Central memory CD8-positive, alpha-beta T cell (primary cell): ENCODE measurements at regions not wholly inside any gene's neighbourhood (a gene's known extent, or its start where the extent isn't known, plus 50 kb on each side); places are given as distances from the start of the nearest gene placed in this dataset.

ENCODE experiments used
- ATAC-seq: fragments of 150-1000 bp; cut with Tn5 transposase; replicated peaks from 2 replicates; pipeline ENCODE4 v1.10.0; 2022; ENCODE audit warnings: mild to moderate bottlenecking, moderate FRiP score, moderate number of reproducible peaks; ENCODE audit not compliant: poor library complexity, severe bottlenecking; ENCODE audit errors: extremely low read depth
- DNase-seq, 2 donors: peaks; one replicate each; pipeline ENCODE4 v3.0.0; 2021; ENCODE audit warnings: low spot score in 2 of 2
- H3K27ac Mint-ChIP-seq: one replicate; pipeline ENCODE4 v1.8.0; 2022; ENCODE audit warnings: low read depth, mild to moderate bottlenecking, moderate library complexity, mixed read lengths
- H3K27me3 Mint-ChIP-seq: one replicate; pipeline ENCODE4 v1.8.0; 2022; ENCODE audit warnings: mixed read lengths
- H3K36me3 Mint-ChIP-seq: one replicate; pipeline ENCODE4 v1.8.0; 2022; ENCODE audit warnings: mild to moderate bottlenecking, moderate library complexity, mixed read lengths; ENCODE audit not compliant: insufficient read depth
- H3K4me1 Mint-ChIP-seq: one replicate; pipeline ENCODE4 v1.8.0; 2022; ENCODE audit warnings: mixed read lengths
- H3K4me3 Mint-ChIP-seq: one replicate; pipeline ENCODE4 v1.8.0; 2022; ENCODE audit warnings: mild to moderate bottlenecking, moderate library complexity, mixed read lengths
- H3K9me3 Mint-ChIP-seq: one replicate; pipeline ENCODE4 v1.8.0; 2022; ENCODE audit warnings: mixed read lengths

GRCh38 chr11:122036018-122036417 is 80.0 kb downstream of the BLID start:
- Mint-ChIP-seq H3K9me3 (no peaks in the 10 kb centered on the region), H3K36me3 (no peaks in the 10 kb centered on the region), H3K4me3 (no peak overlapping the region), H3K27ac (no peak overlapping the region), H3K4me1 (no peaks in the 10 kb centered on the region), H3K27me3 (peaks cover 10% of the 10 kb centered on the region)
- DNase-seq (no peak), ATAC-seq (no peak)

DNA sequence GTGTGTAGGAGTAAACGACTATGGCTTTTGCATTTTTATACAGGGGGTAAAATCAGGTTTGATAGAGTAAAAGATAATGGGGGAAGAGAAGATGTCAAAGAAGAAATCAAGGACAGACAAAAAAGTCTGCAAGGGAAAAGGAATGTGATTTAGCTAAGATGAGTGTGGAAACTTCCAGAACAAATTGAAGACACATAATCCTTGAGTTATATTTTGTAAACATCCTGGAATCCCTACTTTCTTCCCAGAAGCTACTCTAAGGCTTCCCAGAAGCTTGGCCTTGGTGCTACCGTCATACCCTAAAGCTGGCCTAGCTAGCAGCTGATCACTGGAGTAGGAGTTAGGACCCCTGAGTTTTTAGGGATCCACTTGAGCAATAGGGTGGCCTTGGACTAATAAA is 82.4 kb downstream of the BLID start:
- H3K4me1 Mint-ChIP-seq: no peaks in the 10 kb centered on the region
- H3K4me3 Mint-ChIP-seq: no peak overlapping the region
- H3K9me3 Mint-ChIP-seq: no peaks in the 10 kb centered on the region
- H3K27me3 Mint-ChIP-seq: peaks cover 10% of the 10 kb centered on the region
- DNase-seq: no peak
- H3K27ac Mint-ChIP-seq: no peak overlapping the region
- no peak for ATAC-seq
- H3K36me3 Mint-ChIP-seq: no peaks in the 10 kb centered on the region

- H3K27ac Mint-ChIP-seq: no peak overlapping the region
- no peak for ATAC-seq
- H3K27me3 Mint-ChIP-seq: peaks cover 7% of the 10 kb centered on the region
Measured at GRCh38 chr11:122033193-122033592, 82.8 kb downstream of the BLID start.

GRCh38 chr11:122032317-122032716 is 83.7 kb downstream of the BLID start:
- no peaks in the 10 kb centered on the region for H3K27me3 Mint-ChIP-seq
- H3K4me1 Mint-ChIP-seq: no peaks in the 10 kb centered on the region
- DNase-seq (no peak), ATAC-seq (no peak)
- H3K4me3 Mint-ChIP-seq: no peak overlapping the region
- H3K9me3 Mint-ChIP-seq: no peaks in the 10 kb centered on the region
- H3K27ac Mint-ChIP-seq: no peak overlapping the region
- H3K36me3 Mint-ChIP-seq: no peaks in the 10 kb centered on the region

More at GRCh38 chr11:122033193-122033592, 82.8 kb downstream of the BLID start:
- Mint-ChIP-seq H3K4me1 (no peaks in the 10 kb centered on the region), H3K9me3 (no peaks in the 10 kb centered on the region), H3K36me3 (no peaks in the 10 kb centered on the region), H3K4me3 (no peak overlapping the region)
- no peak for DNase-seq

DNA sequence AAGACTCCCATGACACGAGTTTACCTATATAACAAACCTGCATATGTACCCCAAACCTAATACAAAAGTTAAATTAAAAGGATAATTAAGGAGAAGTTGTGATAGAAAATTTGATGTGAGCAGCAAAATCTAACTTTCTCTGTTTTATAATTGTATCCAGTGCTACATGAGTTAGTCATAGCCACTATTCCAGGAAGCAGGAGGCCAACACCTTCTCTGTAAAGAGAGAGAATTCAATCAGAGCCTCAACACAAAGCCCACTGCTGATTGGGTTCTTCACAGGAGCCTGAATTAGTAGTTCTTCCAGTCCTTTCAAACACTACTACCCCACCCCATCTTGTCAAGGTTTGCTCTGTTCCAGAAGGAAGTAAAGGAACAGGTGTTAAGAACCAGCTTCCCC is 84.2 kb downstream of the BLID start:
- Mint-ChIP-seq H3K27ac (no peak overlapping the region), H3K9me3 (no peaks in the 10 kb centered on the region)

DNA sequence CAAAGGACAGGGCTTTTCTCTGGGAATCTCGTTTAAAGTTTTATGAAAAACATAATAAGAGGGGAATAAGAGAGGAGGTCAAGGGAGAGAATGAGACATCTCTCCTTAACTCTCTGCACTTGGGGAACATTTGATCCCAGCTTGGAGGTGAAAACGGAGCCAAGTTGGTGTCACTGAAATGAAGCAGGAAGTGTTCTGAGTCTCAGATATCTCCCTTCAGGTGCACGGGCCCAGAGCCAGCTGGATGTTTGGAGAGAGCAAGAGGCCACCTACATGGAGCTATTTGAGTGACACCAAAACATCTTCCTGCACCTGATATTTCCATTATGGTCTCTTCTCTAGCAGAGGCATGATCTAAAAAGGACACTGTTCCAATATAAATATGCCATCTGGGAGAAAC is 85.7 kb downstream of the BLID start:
- H3K4me3 Mint-ChIP-seq: no peak overlapping the region
- no peak overlapping the region for H3K27ac Mint-ChIP-seq
- peaks cover 7% of the 10 kb centered on the region for H3K27me3 Mint-ChIP-seq
- H3K4me1 Mint-ChIP-seq: no peaks in the 10 kb centered on the region
- DNase-seq (no peak), ATAC-seq (no peak)
- H3K9me3 Mint-ChIP-seq: no peaks in the 10 kb centered on the region
- no peaks in the 10 kb centered on the region for H3K36me3 Mint-ChIP-seq

More for the DNA sequence above, 84.2 kb downstream of the BLID start:
- Mint-ChIP-seq H3K4me1 (no peaks in the 10 kb centered on the region), H3K27me3 (no peaks in the 10 kb centered on the region), H3K36me3 (no peaks in the 10 kb centered on the region), H3K4me3 (no peak overlapping the region)
- DNase-seq (no peak), ATAC-seq (no peak)

- no peaks in the 10 kb centered on the region for H3K9me3 Mint-ChIP-seq
- peaks cover 7% of the 10 kb centered on the region for H3K27me3 Mint-ChIP-seq
- DNase-seq (no peak), ATAC-seq (no peak)
- H3K36me3 Mint-ChIP-seq: no peaks in the 10 kb centered on the region
- H3K27ac Mint-ChIP-seq: no peak overlapping the region
- no peak overlapping the region for H3K4me3 Mint-ChIP-seq
- H3K4me1 Mint-ChIP-seq: no peaks in the 10 kb centered on the region
Measured at GRCh38 chr11:122028545-122028944, 87.5 kb downstream of the BLID start.

- Mint-ChIP-seq H3K4me3 (no peak overlapping the region), H3K4me1 (no peaks in the 10 kb centered on the region), H3K27me3 (peaks cover 7% of the 10 kb centered on the region), H3K36me3 (no peaks in the 10 kb centered on the region), H3K27ac (no peak overlapping the region), H3K9me3 (no peaks in the 10 kb centered on the region)
- ATAC-seq (no peak), DNase-seq (no peak)
Measured at GRCh38 chr11:122028036-122028435, 88.0 kb downstream of the BLID start.

DNA sequence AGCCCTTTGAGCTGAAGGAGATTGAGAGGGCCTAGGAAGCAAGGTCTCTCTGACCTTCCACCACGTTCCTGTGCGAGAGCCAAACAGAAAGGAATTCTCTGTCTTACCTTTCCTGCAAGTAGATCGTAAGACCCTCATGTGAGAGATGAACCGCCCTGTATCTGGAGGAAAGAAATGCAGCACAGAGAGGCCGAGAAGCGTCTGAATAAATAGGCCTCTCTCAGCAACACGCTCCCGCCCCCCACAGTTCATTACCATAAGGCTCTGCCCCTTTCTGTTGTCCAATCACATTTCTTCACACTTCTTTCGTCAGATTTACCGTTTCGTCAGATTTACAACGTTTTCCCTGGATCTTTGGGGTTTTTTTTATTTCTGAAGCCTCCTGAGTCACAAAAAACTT is 90.3 kb downstream of the BLID start:
- Mint-ChIP-seq H3K27me3 (peaks cover 7% of the 10 kb centered on the region), H3K4me1 (no peaks in the 10 kb centered on the region), H3K4me3 (no peak overlapping the region), H3K36me3 (no peaks in the 10 kb centered on the region), H3K9me3 (no peaks in the 10 kb centered on the region), H3K27ac (no peak overlapping the region)
- ATAC-seq: no peak
- DNase-seq: no peak

DNA sequence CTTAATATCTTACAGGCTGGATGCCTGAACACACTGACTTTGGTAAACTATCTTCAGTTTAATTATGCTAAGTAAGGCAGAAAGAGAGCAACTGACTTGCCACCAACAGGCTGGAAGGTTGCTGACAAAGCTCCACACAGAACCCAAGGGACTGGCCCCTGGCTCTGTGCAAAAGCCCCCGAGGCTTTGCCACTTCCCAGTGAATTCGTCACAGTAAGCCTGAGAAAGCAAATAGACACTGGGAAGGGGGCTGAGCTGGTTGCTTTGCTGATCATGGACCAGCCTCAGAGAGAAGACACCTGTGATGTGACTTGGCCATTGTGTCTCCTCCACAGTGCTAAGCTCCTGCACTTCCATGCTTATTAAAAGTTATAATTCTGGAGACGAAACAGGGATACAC is 91.7 kb downstream of the BLID start:
- Mint-ChIP-seq H3K36me3 (no peaks in the 10 kb centered on the region), H3K27me3 (peaks cover 7% of the 10 kb centered on the region), H3K4me1 (no peaks in the 10 kb centered on the region), H3K4me3 (no peak overlapping the region), H3K9me3 (no peaks in the 10 kb centered on the region), H3K27ac (no peak overlapping the region)
- DNase-seq (no peak), ATAC-seq (no peak)

DNA sequence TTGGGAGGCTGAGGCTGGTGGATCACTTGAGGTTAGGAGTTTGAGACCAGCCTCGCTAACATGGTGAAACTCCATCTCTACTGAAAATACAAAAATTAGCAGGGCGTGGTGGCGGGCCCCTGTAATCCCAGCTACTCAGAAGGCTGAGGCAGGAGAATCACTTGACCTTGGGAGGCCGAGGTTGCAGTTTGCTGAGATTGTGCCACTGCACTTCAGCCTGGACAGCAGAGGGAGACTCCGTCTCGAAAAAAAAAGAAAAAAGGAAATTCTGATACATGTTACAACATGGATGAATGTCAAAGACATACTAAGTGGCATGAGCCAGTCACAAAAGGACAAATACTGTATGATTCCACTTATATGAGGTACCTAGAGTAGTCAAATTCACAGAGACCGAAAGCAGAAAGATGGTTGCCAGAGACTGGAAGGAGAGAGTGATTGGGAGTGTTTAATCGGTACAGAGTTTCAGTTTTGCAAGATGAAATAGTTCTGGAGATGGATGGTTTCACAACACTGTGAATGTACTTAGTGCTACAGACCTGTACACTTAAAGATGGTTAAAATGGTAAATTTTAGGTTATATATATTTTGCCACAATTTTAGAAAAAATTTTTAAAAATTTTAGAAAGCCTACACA is 92.3 kb downstream of the BLID start:
- ATAC-seq (no peak), DNase-seq (no peak)
- Mint-ChIP-seq H3K36me3 (no peaks in the 10 kb centered on the region), H3K4me3 (no peak overlapping the region), H3K4me1 (no peaks in the 10 kb centered on the region), H3K27me3 (peaks cover 7% of the 10 kb centered on the region), H3K9me3 (no peaks in the 10 kb centered on the region), H3K27ac (no peak overlapping the region)

DNA sequence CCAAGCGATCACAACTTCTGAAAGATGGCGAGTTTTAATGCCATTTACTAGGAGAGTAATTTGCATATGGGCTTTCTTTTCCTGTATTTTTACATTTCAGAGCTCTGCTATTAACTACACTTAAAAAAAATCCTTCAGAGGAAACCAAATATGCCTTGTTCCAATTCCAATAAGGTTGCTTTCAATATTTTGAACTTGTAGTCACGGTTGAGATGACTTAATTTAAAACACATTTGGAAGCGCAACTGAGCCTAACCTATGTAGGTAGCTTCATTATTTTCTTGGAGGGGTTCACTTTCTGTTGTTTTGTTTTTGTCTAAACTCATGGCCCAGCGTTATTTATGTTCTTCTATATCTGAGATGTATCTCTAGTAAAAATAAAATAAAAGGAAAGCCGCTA is 93.4 kb downstream of the BLID start:
- Mint-ChIP-seq H3K4me1 (no peaks in the 10 kb centered on the region), H3K9me3 (no peaks in the 10 kb centered on the region), H3K36me3 (no peaks in the 10 kb centered on the region), H3K27ac (no peak overlapping the region), H3K27me3 (peaks cover 7% of the 10 kb centered on the region), H3K4me3 (no peak overlapping the region)
- no peak for ATAC-seq
- no peak for DNase-seq

- Mint-ChIP-seq H3K4me1 (no peaks in the 10 kb centered on the region), H3K27me3 (peaks cover 5% of the 10 kb centered on the region), H3K9me3 (no peaks in the 10 kb centered on the region), H3K4me3 (no peak overlapping the region), H3K36me3 (no peaks in the 10 kb centered on the region), H3K27ac (no peak overlapping the region)
- DNase-seq: no peak
- no peak for ATAC-seq
Measured at GRCh38 chr11:122020902-122021301, 95.1 kb downstream of the BLID start.
